ENCODE measurements at regions not wholly inside any gene's neighbourhood (a gene's known extent, or its start where the extent isn't known, plus 50 kb on each side); places are given as distances from the start of the nearest gene placed in this dataset.

DNA sequence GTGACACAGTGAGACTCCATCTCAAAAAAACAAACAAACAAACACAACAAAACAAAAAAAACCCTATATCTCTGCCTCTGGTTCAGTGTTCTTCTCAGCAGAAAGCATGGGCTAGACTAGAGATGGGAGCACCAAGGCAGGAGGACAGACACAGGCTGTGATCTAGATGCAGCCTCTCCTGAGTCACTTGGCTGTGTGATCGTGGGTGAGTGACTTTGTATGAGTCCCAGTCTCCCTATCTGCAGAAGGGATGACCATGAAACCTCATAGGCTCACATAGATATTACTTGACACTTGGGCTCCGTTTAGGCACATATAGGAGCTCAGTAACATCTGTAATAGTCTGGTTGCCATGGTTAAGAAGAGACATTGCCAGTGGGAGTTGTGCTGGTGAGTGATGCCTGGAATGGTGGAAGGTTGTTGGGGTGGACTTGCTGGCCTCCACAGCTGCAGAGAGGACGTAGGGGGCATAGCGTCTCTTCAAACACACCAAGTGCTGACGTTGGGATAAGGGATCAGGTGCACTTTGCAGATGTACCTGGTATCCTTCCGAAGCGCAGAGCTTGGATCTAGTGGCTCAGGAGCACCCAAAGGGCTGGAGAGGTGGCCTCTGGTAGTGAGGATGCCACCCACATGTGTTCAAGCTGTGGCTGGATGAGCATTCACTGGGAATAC, 318.9 kb upstream of the HS6ST1 start:
- ATAC-seq: no peak
- intact Hi-C loops (cut with DNase I): no loop called here
- peak; percentile 6 for DNase-seq (ENCODE audit: low spot score)

- intact Hi-C loops (cut with DNase I): no loop called here
- DNase-seq (ENCODE audit: low spot score) (peak; percentile 57), ATAC-seq (peak; percentile 38)
Observed at GRCh38 chr2:128638341-128639119, 319.9 kb upstream of the HS6ST1 start.

GRCh38 chr2:128639120-128639477, 320.4 kb upstream of the HS6ST1 start:
- intact Hi-C loops (cut with DNase I): no loop called here
- no peak for DNase-seq (ENCODE audit: low spot score)
- no peak for ATAC-seq

DNA sequence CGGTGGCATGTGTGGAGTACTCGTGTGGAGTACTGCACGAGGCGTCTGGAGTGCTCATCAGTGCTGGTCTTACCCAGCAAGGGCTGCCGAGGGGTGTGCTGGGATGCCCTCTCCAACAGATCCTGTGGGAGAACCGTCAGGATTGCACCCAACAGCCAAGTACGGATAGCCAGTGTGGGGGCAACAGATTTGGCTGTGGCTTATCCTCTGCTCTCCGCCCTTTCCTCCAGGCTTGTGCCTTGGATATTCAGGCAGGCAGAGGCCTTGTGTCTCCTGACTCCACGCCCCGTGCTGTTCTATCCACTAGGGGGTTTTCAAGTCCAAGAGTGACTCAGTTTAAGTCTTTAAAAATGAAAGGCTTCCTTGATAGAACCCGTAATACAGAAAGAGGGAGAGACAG, 321.0 kb upstream of the HS6ST1 start:
- DNase-seq (ENCODE audit: low spot score): peak; percentile 37
- intact Hi-C loops (cut with DNase I): no loop called here

DNA sequence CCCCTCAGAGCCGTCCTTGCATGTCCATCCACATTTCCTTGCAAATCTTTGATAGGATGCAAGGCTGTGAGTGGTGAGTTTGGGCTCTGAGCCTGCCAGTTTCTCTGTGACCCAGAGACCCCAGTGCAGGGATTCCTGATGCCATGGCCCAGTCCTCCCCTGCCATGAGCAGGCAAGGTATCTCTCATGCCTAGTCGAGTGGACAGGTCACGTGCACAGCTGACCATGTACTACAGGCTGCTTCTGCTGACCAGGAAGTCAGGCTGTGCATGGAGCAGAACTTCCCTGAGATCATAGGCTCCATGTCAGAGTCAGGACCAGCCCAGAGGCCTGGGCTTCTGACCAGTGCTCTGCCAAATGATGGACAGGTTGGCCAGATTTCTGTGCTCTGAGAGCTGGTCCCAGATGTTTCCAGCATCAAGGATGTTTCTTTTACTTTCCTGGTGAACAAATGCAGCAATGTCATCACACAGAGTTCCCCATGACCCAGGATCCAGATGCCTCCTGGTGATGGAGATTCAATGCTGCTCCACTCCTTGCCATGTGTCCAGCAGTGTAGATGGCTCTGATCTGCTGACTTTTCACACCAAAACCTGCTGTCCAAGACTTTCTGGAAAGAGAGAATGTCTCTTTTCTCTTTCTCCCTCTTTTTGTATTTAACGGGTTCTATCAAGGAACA, 321.6 kb upstream of the HS6ST1 start:
- intact Hi-C loops (cut with DNase I): no loop called here
- DNase-seq (ENCODE audit: low spot score) (peak; percentile 31), ATAC-seq (no peak)

More for the DNA sequence above, 321.0 kb upstream of the HS6ST1 start:
- no peak for ATAC-seq

DNA sequence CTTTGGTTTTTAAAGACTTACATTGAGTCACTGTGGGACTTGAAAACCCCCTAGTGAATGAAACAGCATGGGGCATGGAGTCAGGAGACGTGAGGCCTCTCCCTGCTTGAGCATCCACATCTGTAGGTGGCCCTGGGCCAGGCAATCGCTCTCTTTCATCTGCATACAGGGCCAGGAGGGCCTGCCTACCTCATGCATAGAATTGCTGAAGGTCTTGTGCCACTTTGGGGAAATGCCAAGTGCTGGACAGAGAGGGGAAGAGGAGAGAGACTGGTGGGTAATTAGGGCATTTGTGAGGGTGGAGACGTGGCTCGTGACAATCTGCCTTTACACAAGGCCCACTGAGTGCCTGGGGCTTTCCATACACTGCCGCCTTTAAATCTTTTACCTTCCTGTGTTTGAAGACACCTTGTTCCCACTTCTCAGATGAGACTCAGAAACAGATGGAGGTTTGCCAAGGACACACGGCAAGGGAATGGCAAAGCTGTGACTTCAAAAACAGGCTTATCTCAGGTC, 322.2 kb upstream of the HS6ST1 start:
- DNase-seq (ENCODE audit: low spot score) (peak; percentile 31), ATAC-seq (no peak)
- intact Hi-C loops (cut with DNase I): no loop called here

- peak; percentile 26 for DNase-seq (ENCODE audit: low spot score)
- intact Hi-C loops (cut with DNase I): no loop called here
- no peak for ATAC-seq
Observed at GRCh38 chr2:128641421-128642080, 322.9 kb upstream of the HS6ST1 start.

DNA sequence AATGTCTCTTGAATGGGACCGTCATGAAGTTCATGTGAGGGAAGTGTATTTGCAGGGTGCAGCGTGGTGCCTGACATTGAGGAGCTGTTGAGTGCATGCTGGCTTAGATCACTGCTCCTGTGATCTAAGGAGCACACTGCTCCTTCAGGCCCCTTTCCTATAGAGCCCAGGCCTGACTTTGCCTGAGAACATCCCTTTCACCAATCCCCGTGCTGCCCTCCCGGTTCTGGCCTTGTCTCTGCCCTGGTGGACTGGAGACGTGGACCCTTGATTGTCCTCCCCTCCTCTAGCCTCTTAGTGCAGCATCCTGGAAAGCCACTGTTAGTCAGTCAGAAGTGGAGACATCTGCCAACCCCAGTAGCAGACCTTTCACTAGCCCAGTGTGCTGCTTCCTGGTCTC, 323.6 kb upstream of the HS6ST1 start:
- ATAC-seq: no peak
- intact Hi-C loops (cut with DNase I): no loop called here
- peak; percentile 21 for DNase-seq (ENCODE audit: low spot score)

- peak; percentile 17 for DNase-seq (ENCODE audit: low spot score)
- intact Hi-C loops (cut with DNase I): no loop called here
- ATAC-seq: no peak
Observed at GRCh38 chr2:128642821-128643220, 324.2 kb upstream of the HS6ST1 start.

GRCh38 chr2:128643221-128644065, 324.8 kb upstream of the HS6ST1 start:
- ATAC-seq: no peak
- DNase-seq (ENCODE audit: low spot score): peak; percentile 15
- intact Hi-C loops (cut with DNase I): no loop called here

- peak; percentile 23 for DNase-seq (ENCODE audit: low spot score)
- intact Hi-C loops (cut with DNase I): no loop called here
- no peak for ATAC-seq
Observed at GRCh38 chr2:128644156-128644555, 325.5 kb upstream of the HS6ST1 start.

DNA sequence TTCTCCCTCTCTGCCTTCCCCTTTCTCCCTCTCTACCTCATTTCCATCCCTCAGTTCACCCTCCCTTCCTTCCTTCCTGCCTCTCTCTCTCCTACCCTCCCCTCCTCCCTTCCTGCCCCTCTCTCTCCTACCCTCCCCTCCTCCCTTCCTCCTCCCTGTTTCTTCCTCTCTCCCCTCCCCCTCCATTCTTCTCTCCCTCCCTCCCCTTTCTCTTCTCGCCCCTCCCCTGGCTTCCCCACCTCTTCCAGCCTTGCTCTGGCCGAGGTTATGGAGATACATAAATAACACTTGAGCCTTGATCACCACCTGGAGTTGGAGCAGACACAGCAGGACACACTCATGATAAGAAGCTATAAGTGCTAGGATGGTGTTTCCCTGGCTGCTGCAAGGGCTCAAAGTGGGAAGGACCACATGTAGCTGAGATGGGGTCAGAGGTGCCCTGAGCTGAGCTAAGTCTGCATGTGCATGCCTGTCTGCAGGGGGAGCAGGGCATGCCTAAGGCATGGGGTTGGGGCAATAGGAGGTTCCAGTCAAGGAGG, 326.1 kb upstream of the HS6ST1 start:
- DNase-seq (ENCODE audit: low spot score) (no peak), ATAC-seq (no peak)
- intact Hi-C loops (cut with DNase I): no loop called here

DNA sequence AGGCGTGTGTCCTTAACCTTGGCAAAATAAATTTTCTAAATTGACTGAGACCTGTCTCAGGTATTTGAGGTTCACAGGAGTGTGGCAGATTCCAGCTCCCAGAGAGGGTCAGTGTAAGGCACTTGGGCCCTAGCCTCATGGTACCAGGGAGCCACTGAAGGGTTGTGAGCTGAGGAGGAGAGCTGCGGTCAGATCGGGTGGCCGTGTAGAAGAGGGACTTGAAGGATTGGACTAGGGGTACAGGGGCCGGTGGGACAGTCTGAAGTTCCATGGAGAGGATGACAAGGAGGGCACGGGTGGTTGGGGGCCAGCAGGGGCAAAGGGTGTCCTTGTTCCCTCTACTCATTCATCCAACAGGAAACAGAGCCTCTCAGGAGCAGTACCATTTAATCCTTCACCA, 327.0 kb upstream of the HS6ST1 start:
- intact Hi-C loops (cut with DNase I): no loop called here
- peak; percentile 23 for DNase-seq (ENCODE audit: low spot score)
- ATAC-seq: no peak

DNA sequence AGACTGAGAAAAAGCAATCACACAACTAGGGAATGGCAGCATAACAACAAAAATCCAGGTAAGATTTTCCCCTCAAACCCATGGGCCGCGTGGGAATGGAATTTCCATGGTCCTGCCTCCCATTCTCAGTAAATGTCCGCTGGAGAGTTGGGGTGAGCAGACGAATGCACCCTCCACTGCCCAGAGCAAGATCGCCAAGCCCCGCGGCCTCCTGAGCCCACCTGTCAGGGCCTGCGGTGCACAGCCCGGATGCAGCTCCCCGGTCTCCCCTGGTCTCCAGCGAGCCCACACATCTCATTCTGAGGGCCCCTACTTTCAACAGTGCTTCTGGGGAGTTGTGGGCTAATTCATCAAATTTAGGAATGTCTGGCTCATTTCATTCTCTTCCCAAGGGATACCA, 327.4 kb upstream of the HS6ST1 start:
- peak; percentile 23 for DNase-seq (ENCODE audit: low spot score)
- no peak for ATAC-seq
- intact Hi-C loops (cut with DNase I): no loop called here

- ATAC-seq: no peak
- intact Hi-C loops (cut with DNase I): no loop called here
- DNase-seq (ENCODE audit: low spot score): no peak
Observed at GRCh38 chr2:128646691-128647090, 328.0 kb upstream of the HS6ST1 start.

DNA sequence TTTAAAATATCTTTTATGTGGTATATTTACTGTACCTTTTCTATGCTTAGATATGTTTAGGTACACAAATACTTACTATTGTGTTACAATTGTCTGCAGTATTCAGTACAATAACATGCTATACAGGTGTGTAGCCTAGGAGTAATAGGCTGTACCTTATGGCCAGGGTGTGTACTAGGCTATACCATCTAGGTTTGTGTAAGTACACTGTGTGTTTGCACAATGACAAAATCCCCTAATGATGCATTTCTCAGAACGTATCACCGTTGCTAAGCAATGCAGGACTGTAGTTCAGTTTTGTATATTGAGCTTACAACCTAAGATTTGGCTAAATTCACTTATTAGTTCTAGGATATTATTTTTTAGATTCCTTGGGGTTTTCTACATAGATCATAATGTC, 332.3 kb upstream of the HS6ST1 start:
- ATAC-seq (no peak), DNase-seq (ENCODE audit: low spot score) (no peak)
- intact Hi-C loops (cut with DNase I): no loop called here

GRCh38 chr2:128654408-128654807, 335.7 kb upstream of the HS6ST1 start:
- ATAC-seq: peak; percentile 48
- intact Hi-C loops (cut with DNase I): no loop called here
- DNase-seq (ENCODE audit: low spot score): peak; percentile 31

- intact Hi-C loops (cut with DNase I): no loop called here
- DNase-seq (ENCODE audit: low spot score) (no peak), ATAC-seq (no peak)
Observed at GRCh38 chr2:128660836-128661235, 342.2 kb upstream of the HS6ST1 start.

Data from sciatic nerve (tissue), 2 donors.